ENCODE measurements at regions not wholly inside any gene's neighbourhood (a gene's known extent, or its start where the extent isn't known, plus 50 kb on each side); places are given as distances from the start of the nearest gene placed in this dataset.

DNA sequence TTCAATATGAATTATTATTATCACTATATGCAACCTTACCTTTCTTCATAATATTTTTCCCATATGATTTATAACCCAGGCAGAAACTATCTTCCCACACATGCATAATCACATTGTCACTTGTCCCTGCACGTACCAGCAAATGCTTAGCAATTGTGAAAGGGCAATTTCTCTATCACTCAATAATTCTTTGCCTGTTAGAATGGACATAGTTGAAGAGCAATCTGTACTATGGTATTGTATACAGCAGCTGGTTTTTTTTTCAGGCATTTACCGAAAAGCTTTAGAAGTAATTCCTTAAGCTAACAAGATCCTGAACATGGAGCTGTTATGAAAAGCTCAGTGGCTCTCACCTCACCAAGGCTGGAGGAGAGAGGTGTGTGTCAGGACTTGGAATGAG is 999.5 kb downstream of the TUSC7 start:
- TF ChIP-seq, protein P1, sequence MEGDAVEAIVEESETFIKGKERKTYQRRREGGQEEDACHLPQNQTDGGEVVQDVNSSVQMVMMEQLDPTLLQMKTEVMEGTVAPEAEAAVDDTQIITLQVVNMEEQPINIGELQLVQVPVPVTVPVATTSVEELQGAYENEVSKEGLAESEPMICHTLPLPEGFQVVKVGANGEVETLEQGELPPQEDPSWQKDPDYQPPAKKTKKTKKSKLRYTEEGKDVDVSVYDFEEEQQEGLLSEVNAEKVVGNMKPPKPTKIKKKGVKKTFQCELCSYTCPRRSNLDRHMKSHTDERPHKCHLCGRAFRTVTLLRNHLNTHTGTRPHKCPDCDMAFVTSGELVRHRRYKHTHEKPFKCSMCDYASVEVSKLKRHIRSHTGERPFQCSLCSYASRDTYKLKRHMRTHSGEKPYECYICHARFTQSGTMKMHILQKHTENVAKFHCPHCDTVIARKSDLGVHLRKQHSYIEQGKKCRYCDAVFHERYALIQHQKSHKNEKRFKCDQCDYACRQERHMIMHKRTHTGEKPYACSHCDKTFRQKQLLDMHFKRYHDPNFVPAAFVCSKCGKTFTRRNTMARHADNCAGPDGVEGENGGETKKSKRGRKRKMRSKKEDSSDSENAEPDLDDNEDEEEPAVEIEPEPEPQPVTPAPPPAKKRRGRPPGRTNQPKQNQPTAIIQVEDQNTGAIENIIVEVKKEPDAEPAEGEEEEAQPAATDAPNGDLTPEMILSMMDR (IDR thresholded peaks at IDR 0.05; ENCODE audit: low read depth, low read length): no peak
- TF ChIP-seq EZH2phosphoT487 (IDR thresholded peaks at IDR 0.05; ENCODE audit: low read depth): no peak

All from OCI-LY3 (cell line).